CD14-positive monocyte (primary cell): ENCODE measurements at regions not wholly inside any gene's neighbourhood (a gene's known extent, or its start where the extent isn't known, plus 50 kb on each side); places are given as distances from the start of the nearest gene placed in this dataset.

Experiments
- DNase-seq, 3 donors: peaks; one replicate each; pipeline ENCODE4 v3.0.0-alpha.2; 2011 to 2022
- H2AFZ ChIP-seq: 2 replicates; pipeline ENCODE4 v1.6.0; 2012; ENCODE audit warnings: mild to moderate bottlenecking, low read depth, low read length, inconsistent platforms; ENCODE audit not compliant: insufficient read depth, poor library complexity, severe bottlenecking
- H3K27ac ChIP-seq, 2 donors: 1 replicate in 1 of 2; 2 replicates in 1 of 2; pipeline ENCODE4 v1.5.1; 2012 to 2013; ENCODE audit warnings: low read length in 2 of 2, control low read depth in 1 of 2, inconsistent platforms in 1 of 2, low read depth in 1 of 2, mild to moderate bottlenecking in 1 of 2
- H3K27me3 ChIP-seq, 2 donors: one replicate each; pipeline versions ENCODE4 v1.6.0 to v1.6.1; 2011 to 2013; ENCODE audit warnings: low read length in 2 of 2; ENCODE audit not compliant: control insufficient read depth in 2 of 2, insufficient read depth in 2 of 2
- H3K36me3 ChIP-seq, 2 donors: replicated peaks in 1 of 2; 1 replicate in 1 of 2; 2 replicates in 1 of 2; pipeline versions ENCODE4 v1.5.1 to v1.6.1; 2012 to 2013; ENCODE audit warnings: low read length in 2 of 2, control low read depth in 1 of 2, inconsistent platforms in 1 of 2, mild to moderate bottlenecking in 1 of 2; ENCODE audit not compliant: insufficient read depth in 2 of 2, control insufficient read depth in 1 of 2
- H3K4me1 ChIP-seq, 2 donors: 1 replicate in 1 of 2; 2 replicates in 1 of 2; pipeline versions ENCODE4 v1.5.1 to v1.6.1; 2012 to 2013; ENCODE audit warnings: low read length in 2 of 2, control low read depth in 1 of 2, inconsistent platforms in 1 of 2, mild to moderate bottlenecking in 1 of 2, moderate library complexity in 1 of 2; ENCODE audit not compliant: insufficient read depth in 2 of 2, control insufficient read depth in 1 of 2
- H3K4me2 ChIP-seq: replicated peaks from 2 replicates; pipeline ENCODE3; 2012; ENCODE audit warnings: low read length, moderate library complexity, mild to moderate bottlenecking; ENCODE audit not compliant: poor library complexity, severe bottlenecking; ENCODE audit errors: extremely low read depth
- H3K4me3 ChIP-seq, 3 experiments: fragments of 200-600 bp in 1 of 3; sonication (generic) in 1 of 3; replicated peaks in 1 of 3; 1 replicate in 2 of 3; 2 replicates in 1 of 3; pipeline ENCODE4 v1.5.1; 2011 to 2013; ENCODE audit warnings: low read length in 3 of 3, mild to moderate bottlenecking in 3 of 3, control low read depth in 2 of 3, low read depth in 2 of 3, inconsistent platforms in 1 of 3, moderate library complexity in 1 of 3
- H3K79me2 ChIP-seq: 2 replicates; pipeline ENCODE4 v1.6.0; 2012; ENCODE audit warnings: mild to moderate bottlenecking, control low read depth, inconsistent platforms, low read length, moderate library complexity; ENCODE audit not compliant: insufficient read depth
- H3K9ac ChIP-seq: 2 replicates; pipeline ENCODE4 v1.6.0; 2017; ENCODE audit warnings: low read length, mild to moderate bottlenecking; ENCODE audit not compliant: insufficient read depth, poor library complexity, severe bottlenecking
- H3K9me3 ChIP-seq, 2 donors: replicated peaks in 1 of 2; 1 replicate in 1 of 2; 2 replicates in 1 of 2; pipeline versions ENCODE4 v1.5.1 to v1.6.1; 2012 to 2013; ENCODE audit warnings: low read length in 2 of 2, control low read depth in 1 of 2; ENCODE audit not compliant: control insufficient read depth in 1 of 2, insufficient read depth in 1 of 2
- H4K20me1 ChIP-seq: 2 replicates; pipeline ENCODE4 v1.6.0; 2012; ENCODE audit warnings: mild to moderate bottlenecking, low read length, control low read depth, moderate library complexity; ENCODE audit not compliant: insufficient read depth
- H3K27ac Mint-ChIP-seq, 7 donors: one replicate each; pipeline ENCODE4 v1.8.0; 2020; ENCODE audit warnings: mild to moderate bottlenecking in 7 of 7, mixed read lengths in 7 of 7, moderate library complexity in 6 of 7, inconsistent platforms in 2 of 7
- H3K27me3 Mint-ChIP-seq, 3 donors: one replicate each; pipeline ENCODE4 v1.8.0; 2021 to 2022; ENCODE audit warnings: low read depth in 3 of 3, mild to moderate bottlenecking in 3 of 3, mixed read lengths in 3 of 3, moderate library complexity in 3 of 3, inconsistent platforms in 1 of 3
- H3K36me3 Mint-ChIP-seq, 2 donors: one replicate each; pipeline ENCODE4 v1.8.0; 2020; ENCODE audit warnings: mixed read lengths in 2 of 2, inconsistent platforms in 1 of 2, mild to moderate bottlenecking in 1 of 2
- H3K4me1 Mint-ChIP-seq: one replicate; pipeline ENCODE4 v1.8.0; 2020; ENCODE audit warnings: mild to moderate bottlenecking, mixed read lengths
- H3K4me3 Mint-ChIP-seq, 2 donors: one replicate each; pipeline ENCODE4 v1.8.0; 2020; ENCODE audit warnings: mild to moderate bottlenecking in 2 of 2, mixed read lengths in 2 of 2, moderate library complexity in 1 of 2
- H3K9me3 Mint-ChIP-seq, 7 donors: one replicate each; pipeline ENCODE4 v1.8.0; 2020 to 2022; ENCODE audit warnings: mixed read lengths in 7 of 7, mild to moderate bottlenecking in 6 of 7, moderate library complexity in 6 of 7, inconsistent platforms in 2 of 7
- WGBS: methylation state at CpG from one replicate; pipeline ENCODE4 v1.1.5; 2013; ENCODE audit warnings: missing lambda C conversion rate; ENCODE audit not compliant: insufficient coverage; 5-methylcytosine and 5-hydroxymethylcytosine counted together
- intact Hi-C, 2 donors: fragments of 100-400 bp; cut with micrococcal nuclease; formaldehyde crosslinking; loops; one replicate each; pipeline versions ENCODE4 v1.15.0 to v1.15.1; 2023
- TF ChIP-seq, protein P1 (sequence below): fragments of 200-600 bp; IDR thresholded peaks from one replicate; pipeline ENCODE4 v1.8.0; 2022; ENCODE audit warnings: antibody characterized with exemption, mild to moderate bottlenecking

GRCh38 chr9:30534455-30534854, 1850.0 kb upstream of the ACO1 start:
- Mint-ChIP-seq H3K9me3 (peaks cover 4 to 14% (median 10%) of the 10 kb centered on the region in 7 donors), H3K4me3 (no peak overlapping the region), H3K27me3 (no peaks in the 10 kb centered on the region), H3K36me3 (no peaks in the 10 kb centered on the region), H3K27ac (no peak overlapping the region), H3K4me1 (no peaks in the 10 kb centered on the region)
- Histone ChIP-seq H3K27ac (no peak overlapping the region), H3K4me3 (no peak overlapping the region), H3K4me1 (no peaks in the 10 kb centered on the region), H3K9ac (no peak overlapping the region), H3K4me2 (no peak overlapping the region), H3K79me2 (no peaks in the 10 kb centered on the region), H4K20me1 (no peaks in the 10 kb centered on the region), H3K27me3 (no peaks in the 10 kb centered on the region), H2AFZ (no peak overlapping the region), H3K36me3 (no peaks in the 10 kb centered on the region), H3K9me3 (peaks cover 6 to 17% of the 10 kb centered on the region in 2 donors)
- 100% methylated on average over 3 of the region's 3 CpGs for WGBS
- no peak for DNase-seq
- TF ChIP-seq, protein P1, sequence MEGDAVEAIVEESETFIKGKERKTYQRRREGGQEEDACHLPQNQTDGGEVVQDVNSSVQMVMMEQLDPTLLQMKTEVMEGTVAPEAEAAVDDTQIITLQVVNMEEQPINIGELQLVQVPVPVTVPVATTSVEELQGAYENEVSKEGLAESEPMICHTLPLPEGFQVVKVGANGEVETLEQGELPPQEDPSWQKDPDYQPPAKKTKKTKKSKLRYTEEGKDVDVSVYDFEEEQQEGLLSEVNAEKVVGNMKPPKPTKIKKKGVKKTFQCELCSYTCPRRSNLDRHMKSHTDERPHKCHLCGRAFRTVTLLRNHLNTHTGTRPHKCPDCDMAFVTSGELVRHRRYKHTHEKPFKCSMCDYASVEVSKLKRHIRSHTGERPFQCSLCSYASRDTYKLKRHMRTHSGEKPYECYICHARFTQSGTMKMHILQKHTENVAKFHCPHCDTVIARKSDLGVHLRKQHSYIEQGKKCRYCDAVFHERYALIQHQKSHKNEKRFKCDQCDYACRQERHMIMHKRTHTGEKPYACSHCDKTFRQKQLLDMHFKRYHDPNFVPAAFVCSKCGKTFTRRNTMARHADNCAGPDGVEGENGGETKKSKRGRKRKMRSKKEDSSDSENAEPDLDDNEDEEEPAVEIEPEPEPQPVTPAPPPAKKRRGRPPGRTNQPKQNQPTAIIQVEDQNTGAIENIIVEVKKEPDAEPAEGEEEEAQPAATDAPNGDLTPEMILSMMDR, result no peak
- intact Hi-C loops, result no loop called here

- no peak overlapping the region for H3K4me2 ChIP-seq
- Mint-ChIP-seq H3K27me3 (no peaks in the 10 kb centered on the region), H3K4me3 (no peak overlapping the region), H3K4me1 (no peaks in the 10 kb centered on the region), H3K9me3 (peaks cover 4 to 18% (median 10%) of the 10 kb centered on the region in 7 donors), H3K36me3 (no peaks in the 10 kb centered on the region), H3K27ac (no peak overlapping the region)
- no peaks in the 10 kb centered on the region for H3K36me3 ChIP-seq
- H3K79me2 ChIP-seq, result no peaks in the 10 kb centered on the region
- H4K20me1 ChIP-seq, result no peaks in the 10 kb centered on the region
- H3K9me3 ChIP-seq, result peaks cover 6 to 17% of the 10 kb centered on the region in 2 donors
- WGBS, result no CpG with 5 or more reads among the region's 2 CpGs
- DNase-seq, result no peak
- H3K4me1 ChIP-seq, result no peaks in the 10 kb centered on the region
- no peak overlapping the region for H3K4me3 ChIP-seq
- H3K27ac ChIP-seq, result no peak overlapping the region
- H3K27me3 ChIP-seq, result no peaks in the 10 kb centered on the region
- TF ChIP-seq, protein P1, result no peak
- intact Hi-C loops, result no loop called here
- no peak overlapping the region for H2AFZ ChIP-seq
- no peak overlapping the region for H3K9ac ChIP-seq
These were observed 1849.5 kb upstream of the ACO1 start for GRCh38 chr9:30534896-30535295.
